Limb (tissue), 2 donors: ENCODE measurements at regions not wholly inside any gene's neighbourhood (a gene's known extent, or its start where the extent isn't known, plus 50 kb on each side); places are given as distances from the start of the nearest gene placed in this dataset.
"Not testable (repeated sequence)": the region's sequence is repeated elsewhere in the genome, so short reads cannot be mapped to it uniquely, and the experiment has no call there.

Experiments used
- DNase-seq, 2 donors: peaks; one replicate each; pipeline ENCODE4 v3.0.0-alpha.2; 2016; ENCODE audit errors: extremely low spot score in 2 of 2

- DNase-seq: no peak
These were observed 368.2 kb upstream of the CITED2 start for GRCh38 chr6:139742671-139743070.

DNA sequence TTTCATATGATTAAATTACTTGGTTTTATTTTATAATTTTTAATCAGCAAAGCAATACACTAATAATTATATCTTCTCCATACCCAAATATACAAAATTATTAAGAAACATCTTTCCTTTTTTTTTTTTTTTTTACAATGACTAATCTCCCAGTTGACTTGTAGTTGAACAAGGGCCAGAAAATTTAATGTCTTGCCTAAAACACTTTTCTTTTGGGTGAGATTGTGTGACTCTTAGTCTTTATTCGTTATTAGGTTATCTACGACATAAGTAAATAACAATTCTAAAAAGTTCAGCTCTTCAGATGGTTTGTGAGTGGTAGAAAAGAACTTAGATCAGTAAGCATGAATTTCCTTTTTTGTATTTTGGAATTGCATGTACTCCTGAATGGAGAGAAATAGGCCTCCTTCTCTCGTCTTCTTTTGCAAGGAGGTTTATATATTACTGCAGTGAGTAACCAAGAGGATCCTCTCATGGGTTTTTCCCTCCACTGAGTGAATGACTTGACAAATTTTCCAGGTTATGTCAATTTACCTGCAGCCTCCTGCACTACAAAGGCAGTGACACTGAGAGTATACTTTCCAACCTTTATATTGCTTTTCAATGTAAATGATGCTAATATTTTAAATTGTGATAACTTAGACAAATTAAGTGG lies 364.5 kb upstream of the CITED2 start:
- no peak for DNase-seq

DNA sequence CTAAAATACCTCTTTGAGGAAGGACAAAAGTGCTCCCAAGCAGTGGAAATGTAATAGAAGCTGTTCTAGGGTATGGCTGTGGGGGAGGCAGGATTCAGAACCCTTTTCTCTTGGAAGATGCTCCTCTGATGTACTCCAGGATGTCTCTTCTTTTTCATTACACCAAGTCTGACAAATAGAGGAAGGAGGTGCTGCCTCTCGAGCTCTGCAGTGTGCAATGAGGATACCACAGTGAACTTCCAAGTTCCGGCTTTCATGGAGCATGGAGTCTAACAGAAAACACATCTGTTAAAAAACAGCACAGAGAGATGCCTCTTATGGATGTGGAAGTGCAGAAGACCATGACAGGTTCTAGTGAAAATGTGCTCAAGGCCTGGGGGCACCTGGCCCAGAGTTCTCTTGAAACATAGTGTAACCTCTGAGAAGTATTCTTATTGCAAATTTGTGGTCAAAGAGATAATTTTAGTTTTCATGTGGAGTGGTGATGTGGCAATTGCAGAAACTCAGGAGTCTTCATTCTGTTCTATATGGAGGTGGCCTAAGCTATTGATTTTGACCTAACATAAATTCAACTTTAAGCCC lies 362.0 kb upstream of the CITED2 start:
- no peak for DNase-seq

DNA sequence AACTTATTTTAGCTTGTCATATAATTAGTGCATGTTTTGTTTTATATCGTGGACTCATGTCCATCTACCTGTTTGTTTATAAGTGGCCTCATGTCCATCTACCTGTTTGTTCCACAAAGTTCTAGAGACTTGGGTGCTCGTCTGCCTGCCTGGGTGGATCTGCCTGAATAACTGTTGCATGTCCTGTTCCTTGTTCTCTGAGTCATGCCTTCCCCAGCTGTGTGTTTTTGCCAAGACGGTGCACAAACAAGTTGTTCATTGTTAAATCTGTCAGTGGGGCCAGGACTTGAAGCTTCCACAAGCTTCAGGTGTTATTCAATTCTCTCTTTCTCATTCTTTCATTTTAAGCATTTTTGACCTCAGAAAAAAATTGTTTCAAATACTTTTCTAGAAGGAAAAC lies 358.0 kb upstream of the CITED2 start:
- DNase-seq: no peak

DNA sequence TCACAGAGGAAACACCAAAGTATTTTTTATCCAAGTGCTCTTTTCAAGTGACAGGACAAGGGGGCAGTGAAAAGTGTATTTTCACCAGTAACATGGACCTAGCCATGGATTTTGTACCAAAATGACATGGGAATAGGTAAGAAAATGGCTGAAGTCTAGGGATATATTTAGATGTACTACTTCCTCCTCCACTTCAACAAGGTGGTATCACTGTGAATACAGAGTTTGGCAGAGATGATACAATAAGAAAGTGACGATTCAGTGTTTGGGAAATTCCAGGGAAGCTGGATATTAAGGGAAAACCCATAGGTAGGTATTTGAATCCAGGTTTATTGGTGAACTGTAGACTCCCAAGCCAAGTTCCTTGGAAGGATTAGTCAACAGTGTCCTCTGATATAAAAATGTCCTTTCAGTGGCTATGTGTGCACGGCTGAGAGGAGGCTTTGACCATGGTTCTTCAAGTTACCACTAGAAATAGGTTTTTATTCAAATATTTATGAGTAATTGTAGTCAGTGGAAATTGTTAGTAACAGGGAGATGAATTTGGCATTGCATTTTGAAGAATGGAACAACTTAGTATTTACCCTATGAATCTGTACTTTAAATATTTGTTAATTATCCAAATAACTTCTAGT lies 356.0 kb upstream of the CITED2 start:
- no peak for DNase-seq

- no peak for DNase-seq
These were observed 354.5 kb upstream of the CITED2 start for GRCh38 chr6:139728876-139729427.

GRCh38 chr6:139726272-139726671 lies 351.8 kb upstream of the CITED2 start:
- DNase-seq: not testable (repeated sequence)

GRCh38 chr6:139722530-139722929 lies 348.1 kb upstream of the CITED2 start:
- DNase-seq: no peak

- DNase-seq: no peak
These were observed 347.5 kb upstream of the CITED2 start for GRCh38 chr6:139721954-139722353.

GRCh38 chr6:139713900-139714506 lies 339.6 kb upstream of the CITED2 start:
- DNase-seq: no peak

DNA sequence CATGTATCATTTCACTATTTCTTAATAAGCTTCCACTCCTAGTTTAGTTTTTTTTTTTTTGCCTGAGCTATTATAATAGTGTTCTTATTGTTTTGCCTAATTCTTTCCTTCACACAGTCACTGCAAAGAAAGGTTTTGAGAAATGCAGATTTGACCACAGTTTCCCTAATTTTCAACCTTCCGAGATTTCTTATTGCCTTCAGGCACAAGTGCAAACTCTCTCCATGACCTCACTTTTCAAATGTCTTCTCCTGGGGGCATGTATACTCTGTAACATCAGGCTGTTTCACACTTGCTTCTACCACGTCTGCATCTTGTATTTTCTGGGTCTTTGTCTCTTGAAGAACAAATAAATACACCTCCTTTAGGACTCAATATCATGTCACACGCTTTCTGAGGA lies 339.0 kb upstream of the CITED2 start:
- no peak for DNase-seq

DNA sequence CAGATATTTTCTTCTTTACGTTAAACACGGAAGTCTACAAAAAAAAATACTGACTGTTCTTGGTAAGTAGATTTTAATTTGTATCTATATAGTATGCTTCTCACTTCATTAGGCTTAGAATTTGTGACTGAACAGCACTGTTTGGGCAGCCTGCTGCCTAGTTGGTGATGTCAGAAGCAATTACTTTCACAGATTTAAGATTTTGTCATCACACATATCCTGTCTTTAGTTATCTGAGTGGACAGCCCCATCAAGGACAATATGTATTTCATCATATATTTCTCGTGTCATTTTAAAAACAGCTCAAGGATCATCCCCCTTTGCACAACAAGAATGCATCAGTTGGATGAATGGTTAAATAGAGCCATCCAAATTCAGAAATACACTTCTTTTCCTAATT lies 338.4 kb upstream of the CITED2 start:
- no peak for DNase-seq

DNA sequence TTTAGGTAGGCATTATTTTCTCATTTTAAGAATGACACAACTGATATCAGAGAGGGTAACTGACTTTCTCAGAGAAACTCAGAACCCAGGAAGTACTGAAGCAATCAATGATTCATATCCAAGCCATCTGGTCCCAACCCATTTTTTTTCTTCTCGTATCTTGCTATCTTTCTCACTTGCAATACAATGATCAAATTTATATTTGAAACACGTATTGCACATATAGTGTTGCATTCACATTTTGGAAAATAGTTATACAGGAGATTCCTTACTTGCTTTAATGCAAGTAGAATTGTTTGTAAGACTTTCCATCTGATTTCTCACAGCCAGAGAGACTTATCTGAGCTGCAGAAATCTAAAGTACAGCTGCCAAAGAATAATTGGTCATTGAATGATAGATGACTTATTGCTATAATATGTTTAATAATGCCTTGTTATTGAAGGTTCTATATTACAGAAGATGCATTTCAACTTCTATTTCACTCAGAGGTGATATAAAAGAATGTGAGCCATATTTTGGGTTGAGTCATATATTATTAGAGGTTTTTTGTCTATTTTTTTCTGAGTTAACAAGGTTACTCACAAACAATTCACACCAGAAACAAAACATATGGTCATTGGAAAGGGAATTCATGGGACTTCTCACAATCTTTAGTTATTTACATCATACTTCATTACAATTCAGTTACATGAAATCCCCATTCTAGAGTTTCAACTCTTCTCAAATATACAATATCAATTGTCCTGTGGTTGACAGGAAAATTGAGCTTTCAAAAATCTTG lies 337.5 kb upstream of the CITED2 start:
- DNase-seq: no peak

DNA sequence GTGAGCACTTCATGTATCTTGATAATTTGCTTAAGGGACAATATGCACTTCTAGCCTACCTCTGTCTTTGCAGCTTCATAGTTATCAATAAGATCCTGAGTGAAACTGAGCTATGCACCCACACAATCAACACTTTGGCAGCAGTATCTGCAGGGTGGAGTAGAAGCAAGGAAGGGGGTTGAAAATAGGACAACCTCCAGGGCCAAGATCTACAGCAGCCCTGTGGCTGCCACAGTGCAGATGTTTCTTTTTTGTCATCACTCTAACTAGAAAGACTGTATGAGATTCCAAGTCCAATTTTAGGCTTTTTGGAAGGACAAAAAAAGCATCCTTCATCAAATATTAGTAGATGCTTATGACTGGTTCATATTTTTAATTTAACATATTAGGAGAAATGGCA lies 336.1 kb upstream of the CITED2 start:
- no peak for DNase-seq

- no peak for DNase-seq
These were observed 334.1 kb upstream of the CITED2 start for GRCh38 chr6:139708337-139709199.

GRCh38 chr6:139706912-139707311 lies 332.5 kb upstream of the CITED2 start:
- DNase-seq: no peak

GRCh38 chr6:139705284-139705683 lies 330.8 kb upstream of the CITED2 start:
- DNase-seq: no peak

DNA sequence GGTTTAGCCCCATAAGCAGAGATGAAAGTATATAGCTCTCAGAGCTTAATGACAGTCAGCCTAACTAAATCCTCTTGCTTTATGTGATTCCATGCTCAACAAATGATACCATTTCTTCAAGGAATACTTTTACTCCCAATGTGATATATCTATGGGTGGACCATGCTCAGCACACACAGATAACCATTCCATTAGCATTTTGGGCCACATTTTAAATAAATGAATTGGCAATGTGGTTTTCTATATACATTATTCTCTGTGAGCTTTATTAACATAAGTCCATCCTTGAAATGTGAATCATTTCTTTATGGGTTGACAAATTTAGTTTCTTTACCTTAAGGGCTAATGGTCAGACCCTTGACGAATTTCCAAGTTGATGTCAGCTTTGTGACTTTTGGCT lies 329.3 kb upstream of the CITED2 start:
- no peak for DNase-seq

DNA sequence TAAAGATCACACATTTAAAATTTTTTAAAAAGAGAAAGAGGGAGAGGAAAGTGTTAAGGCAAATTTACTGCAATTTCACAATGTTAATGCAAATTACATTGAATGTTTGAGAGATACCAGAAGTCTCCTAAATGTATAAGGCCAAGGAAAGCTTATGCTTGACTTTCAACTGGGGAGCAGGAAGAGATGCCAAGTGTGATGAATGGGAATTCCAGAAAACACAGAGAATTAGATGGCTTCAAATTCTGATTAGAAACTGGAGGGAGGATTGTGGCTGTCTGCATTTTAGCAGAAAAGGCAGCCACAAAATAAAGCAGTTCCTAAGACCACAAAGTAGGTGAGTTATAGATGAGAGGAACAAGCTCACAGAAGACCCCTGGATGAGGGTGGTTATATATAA lies 328.3 kb upstream of the CITED2 start:
- no peak for DNase-seq

GRCh38 chr6:139701695-139702094 lies 327.2 kb upstream of the CITED2 start:
- DNase-seq: no peak

GRCh38 chr6:139701003-139701402 lies 326.6 kb upstream of the CITED2 start:
- DNase-seq: no peak
